ENCODE measurements at regions not wholly inside any gene's neighbourhood (a gene's known extent, or its start where the extent isn't known, plus 50 kb on each side); places are given as distances from the start of the nearest gene placed in this dataset.

- Histone ChIP-seq H3K9ac (ENCODE audit: low read depth, low read length) (no peak overlapping the region), H3K4ac (ENCODE audit: low read depth, low read length) (no peak overlapping the region; the same call in 1 of the 2 replicates), H2BK5ac (ENCODE audit: low read depth, low read length, poor library complexity, severe bottlenecking) (no peak overlapping the region), H4K5ac (ENCODE audit: low read depth, low read length) (no peak overlapping the region; the same call in 1 of the 2 replicates), H4K8ac (ENCODE audit: low read depth in 2 of 2, low read length in 2 of 2) (no peak overlapping the region), H3K79me1 (ENCODE audit: low read depth in 1 of 2, low read length in 2 of 2) (no peaks in the 10 kb centered on the region), H3K9me1 (ENCODE audit: insufficient read depth, low read length) (no peaks in the 10 kb centered on the region), H3K18ac (ENCODE audit: low read depth, low read length) (no peak overlapping the region; the same call in 1 of the 2 replicates), H3K23ac (ENCODE audit: low read depth, low read length) (no peak overlapping the region), H3K4me1 (ENCODE audit: control insufficient read depth, insufficient read depth, low read length) (peaks cover 2% of the 10 kb centered on the region; the same call in 1 of the 2 replicates), H4K20me1 (ENCODE audit: insufficient read depth, low read length) (no peaks in the 10 kb centered on the region), H2BK15ac (ENCODE audit: low read depth, low read length) (peak overlapping the region; percentile 51; the same call in 2 of the 3 replicates), H3K27me3 (ENCODE audit: control insufficient read depth, insufficient read depth, low read length) (no peaks in the 10 kb centered on the region), H3K4me2 (ENCODE audit: low read depth, low read length) (no peak overlapping the region), H3K27ac (ENCODE audit: insufficient read depth, low read length) (no peak overlapping the region), H2AK9ac (replicated peaks; ENCODE audit: low read depth, low read length, poor library complexity) (no peak overlapping the region), H3K4me3 (ENCODE audit: insufficient read depth, low read depth, low read length) (no peak overlapping the region), H3K56ac (ENCODE audit: extremely low read depth, insufficient read depth, low read length) (no peak overlapping the region), H2AFZ (replicated peaks; ENCODE audit: low read length, poor library complexity) (no peak overlapping the region), H3K9me3 (ENCODE audit: control insufficient read depth, insufficient read depth, low read length) (peaks cover 2% of the 10 kb centered on the region; the same call in 1 of the 2 replicates), H3K36me3 (ENCODE audit: control insufficient read depth, insufficient read depth, low read length) (no peaks in the 10 kb centered on the region), H2BK20ac (ENCODE audit: low read depth, low read length) (peak overlapping the region; percentile 18; the same call in 1 of the 2 replicates), H2BK120ac (ENCODE audit: low read depth, low read length) (no peak overlapping the region), H3K14ac (replicated peaks; ENCODE audit: low read depth, low read length) (0 out of 2 replicates have a peak overlapping the region, but pooled peaks have one; percentile 60), H2AK5ac (ENCODE audit: low read depth, low read length) (0 out of 2 replicates have a peak overlapping the region, but pooled peaks have one; percentile 21), H4K91ac (ENCODE audit: insufficient read depth, low read depth, low read length) (no peak overlapping the region; the same call in 1 of the 2 replicates)
- dilution Hi-C loops (cut with HindIII; ENCODE audit: low sequenced_read_pairs, unreplicated experiment) = no loop called here
- ChIA-PET CTCF (no interaction called here), POLR2A (ENCODE audit: unreplicated experiment) (no interaction called here)
- no TSS peak for BruUV-seq (replicated peaks)
- WGBS, 2 experiments (ENCODE audit: extremely low coverage in 2 of 2, insufficient read length in 1 of 2) = no CpG with 5 or more reads among the region's 1 CpG
- DNase-seq = no peak
- no peak for TF ChIP-seq CHD1 (IDR thresholded peaks at IDR 0.05; ENCODE audit: low read depth, low read length)
- no peak for TF ChIP-seq BHLHE40 (IDR thresholded peaks at IDR 0.05; ENCODE audit: low read depth, low read length)
- no peak for TF ChIP-seq CTCF (conservative IDR thresholded peaks at IDR 0.05; ENCODE audit: low read depth, low read length)
- no peak for TF ChIP-seq SMC3 (IDR thresholded peaks at IDR 0.05; ENCODE audit: low read depth, low read length)
- no peak for TF ChIP-seq POLR2A (IDR thresholded peaks at IDR 0.05; ENCODE audit: low read depth, low read length)
- ATAC-seq (ENCODE audit: low read depth) = no peak
- in situ Hi-C loops (cut with MboI; ENCODE audit: low sequenced_read_pairs) = no loop called here
- intact Hi-C loops (cut with micrococcal nuclease) = no loop called here
Measured at GRCh38 chr12:58302487-58303011, 361.2 kb downstream of the ATP23 start.
